GM23248 (cell line): ENCODE measurements at regions not wholly inside any gene's neighbourhood (a gene's known extent, or its start where the extent isn't known, plus 50 kb on each side); places are given as distances from the start of the nearest gene placed in this dataset.

Experiments
- DNase-seq: peaks from one replicate; pipeline ENCODE4 v3.0.0-alpha.2; 2015
- H2AFZ ChIP-seq: fragments of 200-600 bp; sonication (generic); 2 replicates; pipeline ENCODE4 v1.6.1; 2016; ENCODE audit warnings: antibody characterized with exemption
- H3F3A ChIP-seq: fragments of 200-600 bp; sonication (generic); 2 replicates; pipeline ENCODE4 v1.6.1; 2016; ENCODE audit warnings: mild to moderate bottlenecking, antibody characterized with exemption, mixed run types; ENCODE audit not compliant: insufficient read depth
- H3K27ac ChIP-seq: fragments of 200-600 bp; sonication (generic); 2 replicates; pipeline ENCODE4 v1.5.1; 2016; ENCODE audit warnings: mild to moderate bottlenecking
- H3K27me3 ChIP-seq: fragments of 200-600 bp; sonication (generic); replicated peaks from 2 replicates; pipeline ENCODE4 v1.6.1; 2016; ENCODE audit warnings: mild to moderate bottlenecking; ENCODE audit not compliant: insufficient read depth
- H3K36me3 ChIP-seq: fragments of 200-600 bp; sonication (generic); 2 replicates; pipeline ENCODE4 v1.6.1; 2016; ENCODE audit warnings: low read depth, mild to moderate bottlenecking
- H3K4me1 ChIP-seq: fragments of 200-600 bp; sonication (generic); 2 replicates; pipeline ENCODE4 v1.6.1; 2016; ENCODE audit warnings: mild to moderate bottlenecking; ENCODE audit not compliant: insufficient read depth
- H3K4me2 ChIP-seq: fragments of 200-600 bp; sonication (generic); one replicate; pipeline ENCODE4 v1.6.1; 2016; ENCODE audit warnings: mild to moderate bottlenecking; ENCODE audit not compliant: unreplicated experiment
- H3K4me3 ChIP-seq: fragments of 200-600 bp; sonication (generic); 2 replicates; pipeline ENCODE4 v1.5.1; 2016; ENCODE audit warnings: mild to moderate bottlenecking
- H3K79me2 ChIP-seq: fragments of 200-600 bp; sonication (generic); 2 replicates; pipeline ENCODE4 v1.6.1; 2016; ENCODE audit warnings: mild to moderate bottlenecking; ENCODE audit not compliant: insufficient read depth
- H3K9ac ChIP-seq: fragments of 200-600 bp; sonication (generic); 2 replicates; pipeline ENCODE4 v1.6.1; 2016; ENCODE audit warnings: mild to moderate bottlenecking
- H3K9me2 ChIP-seq: fragments of 200-600 bp; sonication (generic); 2 replicates; pipeline ENCODE4 v1.6.1; 2016; ENCODE audit warnings: mixed run types, mild to moderate bottlenecking, moderate library complexity; ENCODE audit not compliant: insufficient read depth
- H3K9me3 ChIP-seq: fragments of 200-600 bp; sonication (generic); one replicate; pipeline ENCODE4 v1.6.1; 2017; ENCODE audit warnings: low read depth
- H4K20me1 ChIP-seq: fragments of 200-600 bp; sonication (generic); 2 replicates; pipeline ENCODE4 v1.6.0; 2016; ENCODE audit not compliant: insufficient read depth
- EZH2 ChIP-seq: fragments of 200-600 bp; sonication (generic); IDR thresholded peaks from 2 replicates; pipeline ENCODE4 v1.6.1; 2018; ENCODE audit warnings: antibody characterized with exemption, mild to moderate bottlenecking; ENCODE audit not compliant: insufficient read depth, poor library complexity, severe bottlenecking
- EZH2phosphoT487 ChIP-seq: fragments of 200-600 bp; sonication (generic); IDR thresholded peaks from 2 replicates; pipeline ENCODE4 v1.6.1; 2018; ENCODE audit warnings: antibody characterized with exemption, moderate library complexity, mild to moderate bottlenecking, low read depth; ENCODE audit not compliant: insufficient read depth
- WGBS, 2 experiments: methylation state at CpG; one replicate each; pipeline ENCODE4 v1.1.6; 2015 to 2017; ENCODE audit warnings: low lambda C conversion rate in 2 of 2, low coverage in 1 of 2; ENCODE audit errors: missing lambda C conversion rate in 2 of 2; 5-methylcytosine and 5-hydroxymethylcytosine counted together
- in situ Hi-C: fragments of 300-500 bp; cut with MboI; formaldehyde crosslinking; loops from 2 replicates; pipeline ENCODE4 v1.15.0; 2020

- no peaks in the 10 kb centered on the region for H3K9me3 ChIP-seq
- no peaks in the 10 kb centered on the region for H4K20me1 ChIP-seq
- no peak overlapping the region for H3K9ac ChIP-seq
- H3K27me3 ChIP-seq: no peaks in the 10 kb centered on the region
- no peak for TF ChIP-seq EZH2
- no peak for TF ChIP-seq EZH2phosphoT487
- H3K4me2 ChIP-seq: no peak overlapping the region
- no peaks in the 10 kb centered on the region for H3K9me2 ChIP-seq
- no peaks in the 10 kb centered on the region for H3K4me1 ChIP-seq
- no peak overlapping the region for H2AFZ ChIP-seq
- no peaks in the 10 kb centered on the region for H3K79me2 ChIP-seq
- H3F3A ChIP-seq: no peaks in the 10 kb centered on the region
- no peak overlapping the region for H3K4me3 ChIP-seq
- in situ Hi-C loops: no loop called here
- no peaks in the 10 kb centered on the region for H3K36me3 ChIP-seq
- DNase-seq: no peak
- H3K27ac ChIP-seq: no peak overlapping the region
Observed at GRCh38 chr11:91846002-91846401, 378.6 kb upstream of the FAT3 start.

DNA sequence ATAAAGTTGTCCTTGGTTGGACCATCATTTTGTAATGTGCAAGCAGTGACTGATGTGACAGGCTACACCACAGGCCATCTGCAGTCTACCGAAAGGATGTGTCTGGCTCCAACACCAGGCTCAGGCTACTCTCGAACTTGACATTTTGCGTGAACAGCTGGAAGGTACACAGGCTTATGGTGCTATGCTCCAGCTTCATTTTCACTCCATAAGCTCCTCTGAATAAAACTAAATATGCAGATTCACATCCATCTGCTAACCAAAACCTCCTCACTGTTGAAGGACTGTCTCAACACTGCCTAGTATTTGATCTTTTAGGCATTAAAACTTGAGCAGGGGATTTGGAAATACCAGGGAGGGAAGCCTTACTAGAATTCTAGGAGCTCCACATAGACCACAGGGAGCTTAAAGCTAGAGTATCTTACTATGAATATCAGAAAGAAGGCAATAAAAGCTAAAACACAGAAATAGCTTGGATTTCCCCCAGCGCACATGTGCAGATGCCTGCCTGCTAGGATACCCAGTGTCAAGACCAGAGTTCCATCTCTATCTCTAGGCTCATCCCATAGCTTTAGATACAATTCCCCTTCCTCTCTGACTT lies 383.9 kb upstream of the FAT3 start:
- no peaks in the 10 kb centered on the region for H3K36me3 ChIP-seq
- H3F3A ChIP-seq: no peaks in the 10 kb centered on the region
- in situ Hi-C loops: no loop called here
- no peaks in the 10 kb centered on the region for H3K27me3 ChIP-seq
- no peak overlapping the region for H2AFZ ChIP-seq
- no peaks in the 10 kb centered on the region for H3K4me1 ChIP-seq
- H3K9ac ChIP-seq: no peak overlapping the region
- H3K4me3 ChIP-seq: no peak overlapping the region
- WGBS, 2 experiments: 58 to 74% methylated on average over 4 of the region's 4 CpGs
- H3K4me2 ChIP-seq: no peak overlapping the region
- no peaks in the 10 kb centered on the region for H3K79me2 ChIP-seq
- DNase-seq: no peak
- no peaks in the 10 kb centered on the region for H3K9me2 ChIP-seq
- no peak overlapping the region for H3K27ac ChIP-seq
- no peaks in the 10 kb centered on the region for H3K9me3 ChIP-seq
- no peaks in the 10 kb centered on the region for H4K20me1 ChIP-seq
- TF ChIP-seq EZH2 (no peak), EZH2phosphoT487 (no peak)

DNA sequence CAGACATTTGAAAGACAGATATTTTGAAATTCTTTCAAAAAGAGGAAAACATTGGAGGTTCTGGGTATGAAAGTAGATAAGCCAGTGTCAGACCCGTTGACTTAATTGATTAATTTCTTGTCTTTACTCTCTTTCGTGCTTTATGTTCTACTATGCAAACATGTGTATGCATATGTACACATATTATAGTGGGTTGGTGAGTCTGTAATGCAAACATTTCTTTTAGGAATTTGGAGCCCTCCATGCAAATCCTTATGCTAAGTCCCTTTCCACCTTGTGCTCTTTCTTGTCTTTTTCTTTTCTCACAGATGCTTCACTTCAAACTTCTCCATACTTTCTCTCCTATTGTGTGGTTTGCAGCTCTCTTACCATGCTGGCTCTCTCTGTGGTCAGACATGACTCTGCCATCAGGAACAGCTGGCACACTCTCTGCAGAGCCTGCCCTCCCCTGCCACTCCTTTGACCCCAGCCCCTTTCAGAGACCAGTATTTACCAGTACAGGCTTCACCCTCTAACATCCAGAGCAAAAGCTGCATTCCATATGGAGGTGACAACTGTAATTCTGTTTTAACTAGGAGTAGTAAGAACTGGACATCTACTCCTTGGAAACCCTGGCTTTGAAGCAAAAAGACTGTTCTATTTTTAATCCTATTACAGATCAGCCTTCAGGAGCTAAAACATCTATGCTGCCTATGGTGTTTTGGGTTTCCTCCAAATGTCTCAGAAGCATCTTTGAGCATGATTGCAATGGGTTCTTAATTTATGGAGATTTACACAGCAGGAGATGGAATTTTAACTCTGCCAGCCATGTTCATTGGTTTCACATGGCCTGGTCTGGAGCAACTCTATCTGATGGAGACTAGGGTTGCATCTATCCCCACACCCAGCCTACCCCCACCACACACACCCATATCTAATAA lies 386.9 kb upstream of the FAT3 start:
- Histone ChIP-seq H3K4me3 (no peak overlapping the region), H2AFZ (no peak overlapping the region), H4K20me1 (no peaks in the 10 kb centered on the region), H3K9ac (no peak overlapping the region), H3K79me2 (no peaks in the 10 kb centered on the region), H3K4me2 (no peak overlapping the region), H3K4me1 (no peaks in the 10 kb centered on the region), H3K27ac (no peak overlapping the region), H3K9me2 (no peaks in the 10 kb centered on the region), H3F3A (no peaks in the 10 kb centered on the region), H3K36me3 (no peaks in the 10 kb centered on the region), H3K27me3 (no peaks in the 10 kb centered on the region), H3K9me3 (no peaks in the 10 kb centered on the region)
- in situ Hi-C loops: no loop called here
- 30 to 35% methylated on average over 2 of the region's 2 CpGs for WGBS, 2 experiments
- TF ChIP-seq EZH2 (no peak), EZH2phosphoT487 (no peak)
- DNase-seq: no peak

- no peak overlapping the region for H2AFZ ChIP-seq
- H3K9me3 ChIP-seq: no peaks in the 10 kb centered on the region
- H3K9me2 ChIP-seq: no peaks in the 10 kb centered on the region
- no peaks in the 10 kb centered on the region for H3F3A ChIP-seq
- no peak overlapping the region for H3K4me2 ChIP-seq
- H3K27me3 ChIP-seq: no peaks in the 10 kb centered on the region
- H3K9ac ChIP-seq: no peak overlapping the region
- H3K79me2 ChIP-seq: no peaks in the 10 kb centered on the region
- TF ChIP-seq EZH2phosphoT487 (no peak), EZH2 (no peak)
- H3K4me1 ChIP-seq: no peaks in the 10 kb centered on the region
- no peaks in the 10 kb centered on the region for H4K20me1 ChIP-seq
- H3K36me3 ChIP-seq: no peaks in the 10 kb centered on the region
- 13 to 21% methylated on average over 3 of the region's 3 CpGs for WGBS, 2 experiments
- DNase-seq: no peak
- H3K27ac ChIP-seq: no peak overlapping the region
- in situ Hi-C loops: no loop called here
- H3K4me3 ChIP-seq: no peak overlapping the region
Observed at GRCh38 chr11:91835051-91835560, 389.5 kb upstream of the FAT3 start.
